BLaER1 treated with 17β-estradiol and CSF1 and Interleukin-3, amounts not matched to agents 10 nM and 100 nM (cell line): ENCODE measurements at regions not wholly inside any gene's neighbourhood (a gene's known extent, or its start where the extent isn't known, plus 50 kb on each side); places are given as distances from the start of the nearest gene placed in this dataset.

Experiments
- H3K27ac ChIP-seq, 11 experiments: shearing (Covaris generic); formaldehyde crosslinking; 2 replicates each; pipeline ENCODE4 v1.8.1; 2022
- H3K27me3 ChIP-seq, 11 experiments: shearing (Covaris generic); formaldehyde crosslinking; 2 replicates each; pipeline ENCODE4 v1.8.1; 2022
- H3K36me3 ChIP-seq, 11 experiments: shearing (Covaris generic); formaldehyde crosslinking; 2 replicates each; pipeline ENCODE4 v1.8.1; 2022
- H3K4me1 ChIP-seq, 10 experiments: shearing (Covaris generic); formaldehyde crosslinking; 2 replicates each; pipeline ENCODE4 v1.8.1; 2022
- H3K4me2 ChIP-seq, 11 experiments: shearing (Covaris generic); formaldehyde crosslinking; 2 replicates each; pipeline ENCODE4 v1.8.1; 2022
- H3K4me3 ChIP-seq, 10 experiments: shearing (Covaris generic); formaldehyde crosslinking; 2 replicates each; pipeline ENCODE4 v1.8.1; 2022
- H3K9ac ChIP-seq, 11 experiments: shearing (Covaris generic); formaldehyde crosslinking; 2 replicates each; pipeline ENCODE4 v1.8.1; 2022
- H3K9me3 ChIP-seq, 11 experiments: shearing (Covaris generic); formaldehyde crosslinking; replicated peaks in 1 of 11; 2 replicates each; pipeline ENCODE4 v1.8.1; 2022
- H4K20me1 ChIP-seq, 11 experiments: shearing (Covaris generic); formaldehyde crosslinking; 2 replicates each; pipeline ENCODE4 v1.8.1; 2022
- Cebpa-rat ChIP-seq, 11 experiments: shearing (Covaris generic); IDR thresholded peaks; 2 replicates each; pipeline ENCODE4 v1.8.1; 2022

GRCh38 chr1:5399771-5400170, 592.5 kb downstream of the NPHP4 start:
- no peak overlapping the region for H3K4me2 ChIP-seq
- H3K27ac ChIP-seq = no peak overlapping the region
- no peaks in the 10 kb centered on the region for H3K36me3 ChIP-seq
- peaks cover 0 to 10% (median 5%) of the 10 kb centered on the region in 10 experiments; a peak in 8 of 20 replicates for H3K4me1 ChIP-seq
- H3K27me3 ChIP-seq = no peaks in the 10 kb centered on the region
- peaks cover 0 to 11% (median 4%) of the 10 kb centered on the region in 11 experiments; a peak in 8 of 22 replicates for H3K9me3 ChIP-seq
- no peak overlapping the region for H3K4me3 ChIP-seq
- no peak overlapping the region for H3K9ac ChIP-seq
- no peaks in the 10 kb centered on the region for H4K20me1 ChIP-seq
- no peak for TF ChIP-seq Cebpa-rat (IDR thresholded peaks at IDR 0.05)

GRCh38 chr1:5396593-5396992, 595.6 kb downstream of the NPHP4 start:
- Histone ChIP-seq H3K27me3 (no peaks in the 10 kb centered on the region), H3K36me3 (no peaks in the 10 kb centered on the region), H3K4me3 (no peak overlapping the region), H3K4me2 (no peak overlapping the region), H3K9me3 (peaks cover 0 to 11% (median 4%) of the 10 kb centered on the region in 11 experiments; a peak in 8 of 22 replicates), H4K20me1 (no peaks in the 10 kb centered on the region), H3K27ac (no peak overlapping the region), H3K9ac (no peak overlapping the region), H3K4me1 (no peaks in the 10 kb centered on the region)
- no peak for TF ChIP-seq Cebpa-rat (IDR thresholded peaks at IDR 0.05)

GRCh38 chr1:5394111-5394510, 598.1 kb downstream of the NPHP4 start:
- H3K4me2 ChIP-seq = no peak overlapping the region
- H3K36me3 ChIP-seq = no peaks in the 10 kb centered on the region
- H3K4me1 ChIP-seq = peaks cover 5 to 10% (median 7%) of the 10 kb centered on the region in 10 experiments; a peak in 17 of 20 replicates
- TF ChIP-seq Cebpa-rat (IDR thresholded peaks at IDR 0.05) = no peak
- H3K9ac ChIP-seq = no peak overlapping the region
- H3K4me3 ChIP-seq = no peak overlapping the region
- no peak overlapping the region for H3K27ac ChIP-seq
- H3K27me3 ChIP-seq = no peaks in the 10 kb centered on the region
- peaks cover 0 to 11% (median 4%) of the 10 kb centered on the region in 11 experiments; a peak in 8 of 22 replicates for H3K9me3 ChIP-seq
- no peaks in the 10 kb centered on the region for H4K20me1 ChIP-seq

- H4K20me1 ChIP-seq = no peaks in the 10 kb centered on the region
- no peak overlapping the region for H3K9ac ChIP-seq
- H3K27me3 ChIP-seq = no peaks in the 10 kb centered on the region
- no peaks in the 10 kb centered on the region for H3K36me3 ChIP-seq
- H3K4me2 ChIP-seq = no peak overlapping the region
- H3K9me3 ChIP-seq = peaks cover 0 to 11% (median 4%) of the 10 kb centered on the region in 11 experiments; a peak in 8 of 22 replicates
- no peak overlapping the region for H3K4me3 ChIP-seq
- peaks cover 8 to 15% (median 11%) of the 10 kb centered on the region in 10 experiments; a peak in 17 of 20 replicates for H3K4me1 ChIP-seq
- H3K27ac ChIP-seq = no peak overlapping the region
- TF ChIP-seq Cebpa-rat (IDR thresholded peaks at IDR 0.05) = no peak
Measured at GRCh38 chr1:5393603-5394002, 598.6 kb downstream of the NPHP4 start.

GRCh38 chr1:5393146-5393545, 599.1 kb downstream of the NPHP4 start:
- Histone ChIP-seq H3K9me3 (peaks cover 0 to 11% (median 4%) of the 10 kb centered on the region in 11 experiments; a peak in 8 of 22 replicates), H3K4me2 (no peak overlapping the region), H3K27ac (no peak overlapping the region), H3K4me3 (no peak overlapping the region), H3K27me3 (no peaks in the 10 kb centered on the region), H3K9ac (no peak overlapping the region), H3K4me1 (peaks cover 8 to 16% (median 11%) of the 10 kb centered on the region in 10 experiments; a peak in 17 of 20 replicates), H3K36me3 (no peaks in the 10 kb centered on the region), H4K20me1 (no peaks in the 10 kb centered on the region)
- no peak for TF ChIP-seq Cebpa-rat (IDR thresholded peaks at IDR 0.05)

GRCh38 chr1:5391725-5392124, 600.5 kb downstream of the NPHP4 start:
- Histone ChIP-seq H3K9me3 (peaks cover 0 to 11% (median 4%) of the 10 kb centered on the region in 11 experiments; a peak in 8 of 22 replicates), H3K27me3 (no peaks in the 10 kb centered on the region)

GRCh38 chr1:5390504-5390903, 601.7 kb downstream of the NPHP4 start:
- Histone ChIP-seq H3K27ac (no peak overlapping the region), H3K9ac (no peak overlapping the region), H3K27me3 (no peaks in the 10 kb centered on the region), H3K9me3 (peaks cover 0 to 3% (median 0%) of the 10 kb centered on the region in 11 experiments; a peak in 3 of 22 replicates), H3K4me3 (no peak overlapping the region), H4K20me1 (no peaks in the 10 kb centered on the region), H3K4me2 (no peak overlapping the region), H3K36me3 (no peaks in the 10 kb centered on the region), H3K4me1 (peaks cover 8 to 16% (median 11%) of the 10 kb centered on the region in 10 experiments; a peak in 17 of 20 replicates)
- no peak for TF ChIP-seq Cebpa-rat (IDR thresholded peaks at IDR 0.05)

More at GRCh38 chr1:5391725-5392124, 600.5 kb downstream of the NPHP4 start:
- Histone ChIP-seq H3K36me3 (no peaks in the 10 kb centered on the region), H3K9ac (no peak overlapping the region), H4K20me1 (no peaks in the 10 kb centered on the region), H3K4me3 (no peak overlapping the region), H3K27ac (no peak overlapping the region), H3K4me2 (no peak overlapping the region), H3K4me1 (peaks cover 8 to 16% (median 11%) of the 10 kb centered on the region in 10 experiments; a peak in 17 of 20 replicates)
- no peak for TF ChIP-seq Cebpa-rat (IDR thresholded peaks at IDR 0.05)

- Histone ChIP-seq H3K36me3 (no peaks in the 10 kb centered on the region), H3K4me1 (peaks cover 8 to 16% (median 11%) of the 10 kb centered on the region in 10 experiments; a peak in 17 of 20 replicates), H3K27ac (no peak overlapping the region), H3K9me3 (no peaks in the 10 kb centered on the region), H4K20me1 (no peaks in the 10 kb centered on the region), H3K4me3 (no peak overlapping the region), H3K27me3 (no peaks in the 10 kb centered on the region), H3K4me2 (peak overlapping the region; percentile 0 to 53 (median 36); a peak in 15 of 22 replicates), H3K9ac (no peak overlapping the region)
- TF ChIP-seq Cebpa-rat (IDR thresholded peaks at IDR 0.05) = no peak
Measured at GRCh38 chr1:5389101-5389885, 602.9 kb downstream of the NPHP4 start.

GRCh38 chr1:5388622-5389021, 603.6 kb downstream of the NPHP4 start:
- Histone ChIP-seq H3K4me3 (no peak overlapping the region), H3K9ac (no peak overlapping the region), H3K4me1 (peaks cover 8 to 16% (median 11%) of the 10 kb centered on the region in 10 experiments; a peak in 17 of 20 replicates), H4K20me1 (no peaks in the 10 kb centered on the region), H3K27ac (no peak overlapping the region), H3K36me3 (no peaks in the 10 kb centered on the region), H3K27me3 (no peaks in the 10 kb centered on the region), H3K9me3 (no peaks in the 10 kb centered on the region), H3K4me2 (peak overlapping the region in 5 of 11 experiments; percentile 2 to 53 (median 51); a peak in 7 of 22 replicates)
- TF ChIP-seq Cebpa-rat (IDR thresholded peaks at IDR 0.05) = no peak
